BE2C (cell line): ENCODE measurements at regions not wholly inside any gene's neighbourhood (a gene's known extent, or its start where the extent isn't known, plus 50 kb on each side); places are given as distances from the start of the nearest gene placed in this dataset.

Experiments
- DNase-seq: peaks from one replicate; pipeline ENCODE4 v3.0.0-alpha.2; 2020
- H3K27me3 ChIP-seq: fragments of 250-450 bp; sonication (Bioruptor Pico); 2 replicates; pipeline ENCODE4 v1.5.1; 2020; ENCODE audit warnings: mild to moderate bottlenecking
- H3K36me3 ChIP-seq: fragments of 250-450 bp; sonication (Bioruptor Pico); 2 replicates; pipeline ENCODE4 v1.5.1; 2020; ENCODE audit warnings: mild to moderate bottlenecking
- H3K4me1 ChIP-seq: fragments of 250-450 bp; sonication (Bioruptor Pico); 2 replicates; pipeline ENCODE4 v1.5.1; 2020
- H3K4me3 ChIP-seq: 2 replicates; pipeline ENCODE4 v1.5.1; 2011; ENCODE audit warnings: low read depth, low read length
- H3K9me3 ChIP-seq: fragments of 250-450 bp; sonication (Bioruptor Pico); 2 replicates; pipeline ENCODE4 v1.5.1; 2020
- TF ChIP-seq, protein P1 (sequence below): IDR thresholded peaks from 2 replicates; pipeline ENCODE4 v1.5.1; 2012; ENCODE audit warnings: mild to moderate bottlenecking, low read depth, low read length

DNA sequence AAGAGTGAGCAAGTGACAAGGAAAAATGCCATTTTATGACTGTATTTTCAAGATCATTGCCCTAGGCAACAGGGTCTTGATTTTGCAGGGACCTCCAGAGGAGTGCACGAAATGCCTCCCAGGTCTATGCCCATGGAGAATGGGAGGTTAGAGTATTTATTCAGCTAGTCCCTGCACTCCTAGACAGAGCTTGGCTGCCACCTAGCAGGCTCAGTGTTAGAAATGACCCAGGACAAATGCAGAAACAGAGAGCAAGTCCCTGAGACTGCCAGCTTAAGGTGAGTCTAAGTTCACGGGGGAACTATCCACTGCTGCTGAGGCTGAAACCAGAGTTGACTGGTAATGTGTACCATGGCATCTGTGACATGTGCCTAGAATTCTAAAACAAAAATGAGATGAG, 506.4 kb downstream of the MED13L start:
- H3K27me3 ChIP-seq = no peaks in the 10 kb centered on the region
- no peaks in the 10 kb centered on the region for H3K36me3 ChIP-seq
- no peak overlapping the region for H3K4me3 ChIP-seq
- H3K4me1 ChIP-seq = no peaks in the 10 kb centered on the region
- no peaks in the 10 kb centered on the region for H3K9me3 ChIP-seq
- peak; percentile 46 for DNase-seq
- TF ChIP-seq, protein P1, sequence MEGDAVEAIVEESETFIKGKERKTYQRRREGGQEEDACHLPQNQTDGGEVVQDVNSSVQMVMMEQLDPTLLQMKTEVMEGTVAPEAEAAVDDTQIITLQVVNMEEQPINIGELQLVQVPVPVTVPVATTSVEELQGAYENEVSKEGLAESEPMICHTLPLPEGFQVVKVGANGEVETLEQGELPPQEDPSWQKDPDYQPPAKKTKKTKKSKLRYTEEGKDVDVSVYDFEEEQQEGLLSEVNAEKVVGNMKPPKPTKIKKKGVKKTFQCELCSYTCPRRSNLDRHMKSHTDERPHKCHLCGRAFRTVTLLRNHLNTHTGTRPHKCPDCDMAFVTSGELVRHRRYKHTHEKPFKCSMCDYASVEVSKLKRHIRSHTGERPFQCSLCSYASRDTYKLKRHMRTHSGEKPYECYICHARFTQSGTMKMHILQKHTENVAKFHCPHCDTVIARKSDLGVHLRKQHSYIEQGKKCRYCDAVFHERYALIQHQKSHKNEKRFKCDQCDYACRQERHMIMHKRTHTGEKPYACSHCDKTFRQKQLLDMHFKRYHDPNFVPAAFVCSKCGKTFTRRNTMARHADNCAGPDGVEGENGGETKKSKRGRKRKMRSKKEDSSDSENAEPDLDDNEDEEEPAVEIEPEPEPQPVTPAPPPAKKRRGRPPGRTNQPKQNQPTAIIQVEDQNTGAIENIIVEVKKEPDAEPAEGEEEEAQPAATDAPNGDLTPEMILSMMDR = peak; percentile 65

DNA sequence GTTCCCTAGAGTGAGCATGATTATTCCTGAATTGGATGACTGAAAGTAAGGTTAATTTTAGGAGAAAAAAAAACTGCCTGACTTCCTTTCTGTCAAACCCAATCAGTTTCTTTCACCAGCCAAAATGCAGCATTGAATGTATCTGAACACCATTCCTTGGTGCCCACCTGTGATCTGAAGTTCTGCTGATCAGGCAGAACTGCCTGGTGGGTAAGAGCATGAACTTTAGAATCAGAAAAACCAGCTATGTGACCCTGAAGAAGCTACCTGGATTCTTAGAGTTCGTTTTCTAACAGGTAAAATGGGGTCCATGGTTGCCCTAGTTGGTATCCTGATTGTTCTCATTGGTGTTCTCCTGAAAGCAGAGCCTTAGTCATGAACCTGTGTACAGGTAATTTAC, 506.9 kb downstream of the MED13L start:
- Histone ChIP-seq H3K4me1 (no peaks in the 10 kb centered on the region), H3K36me3 (no peaks in the 10 kb centered on the region), H3K4me3 (no peak overlapping the region), H3K27me3 (no peaks in the 10 kb centered on the region), H3K9me3 (no peaks in the 10 kb centered on the region)
- TF ChIP-seq, protein P1 = no peak
- DNase-seq = no peak

DNA sequence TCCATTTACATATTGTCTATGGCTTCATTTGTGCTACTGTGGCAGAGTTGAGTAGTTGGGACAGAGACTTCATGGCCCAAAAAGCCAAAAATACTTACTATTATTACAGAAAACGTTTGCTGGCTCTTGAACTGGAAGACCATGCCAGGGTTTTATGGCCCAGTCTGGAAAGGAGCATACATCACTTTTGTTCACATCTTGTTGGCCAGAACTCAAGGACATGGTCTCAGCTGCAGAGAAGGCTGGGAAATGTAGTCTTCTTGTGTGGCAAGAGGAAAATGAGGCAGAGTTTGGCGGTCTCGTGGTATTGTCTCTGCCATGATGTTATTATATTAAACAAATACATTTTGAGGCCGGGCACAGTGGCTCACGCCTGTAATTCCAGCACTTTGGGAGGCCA, 509.6 kb downstream of the MED13L start:
- Histone ChIP-seq H3K4me1 (no peaks in the 10 kb centered on the region), H3K4me3 (no peak overlapping the region), H3K9me3 (no peaks in the 10 kb centered on the region), H3K36me3 (no peaks in the 10 kb centered on the region), H3K27me3 (no peaks in the 10 kb centered on the region)
- DNase-seq = no peak
- TF ChIP-seq, protein P1 = no peak

DNA sequence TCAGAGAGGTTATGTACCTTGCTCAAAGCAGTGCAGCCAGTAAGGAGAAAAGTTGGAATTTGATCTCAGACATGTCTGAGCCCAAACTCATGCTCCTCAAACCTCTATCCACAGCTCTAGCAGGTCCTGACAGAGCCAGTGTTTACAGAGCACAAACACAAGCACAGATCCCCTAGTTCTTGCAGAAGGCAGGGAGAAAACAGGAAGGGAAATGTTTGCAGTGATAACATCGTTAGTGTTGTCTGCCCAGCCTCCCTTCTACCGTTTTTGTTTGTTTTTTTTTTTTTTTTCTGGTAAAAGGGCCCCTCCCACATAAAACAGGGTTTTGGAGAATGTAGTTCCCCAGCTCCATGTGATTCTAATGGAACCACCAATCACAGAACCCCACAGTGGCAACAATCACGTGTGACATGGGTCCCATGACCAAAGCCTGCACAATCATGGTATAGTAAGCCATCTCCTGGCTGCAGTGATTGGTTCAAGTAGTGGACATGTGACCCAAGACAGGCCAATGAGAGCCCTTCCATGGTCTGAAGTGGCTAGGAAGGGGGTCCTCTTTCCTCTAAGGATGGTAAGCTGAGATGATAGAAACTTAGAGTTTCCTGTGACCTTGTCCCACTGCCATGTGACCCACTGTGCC, 513.4 kb downstream of the MED13L start:
- no peaks in the 10 kb centered on the region for H3K27me3 ChIP-seq
- H3K36me3 ChIP-seq = no peaks in the 10 kb centered on the region
- H3K9me3 ChIP-seq = no peaks in the 10 kb centered on the region
- H3K4me3 ChIP-seq = no peak overlapping the region
- DNase-seq = peak; percentile 81
- peaks cover 11% of the 10 kb centered on the region for H3K4me1 ChIP-seq
- TF ChIP-seq, protein P1 = no peak

DNA sequence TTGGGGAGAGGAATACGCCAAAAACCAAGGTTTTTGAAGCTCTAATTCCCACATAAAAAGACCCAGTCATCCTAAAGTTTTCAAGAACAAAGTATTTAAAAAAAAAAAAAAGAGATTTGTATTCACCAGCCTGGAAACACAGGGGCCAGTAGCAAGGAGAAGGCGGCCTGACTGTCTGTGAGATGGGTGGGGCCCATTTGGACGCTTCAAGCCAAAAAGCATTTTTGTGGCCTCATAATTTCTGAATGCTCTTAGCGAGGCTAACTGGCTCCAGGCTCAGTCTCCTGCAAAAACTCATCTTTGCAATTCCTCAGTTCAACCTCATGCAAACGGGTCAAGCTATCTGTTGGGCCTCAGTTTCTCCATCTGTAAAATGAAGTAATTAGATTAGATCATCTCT, 514.1 kb downstream of the MED13L start:
- no peaks in the 10 kb centered on the region for H3K27me3 ChIP-seq
- no peak overlapping the region for H3K4me3 ChIP-seq
- H3K9me3 ChIP-seq = no peaks in the 10 kb centered on the region
- H3K36me3 ChIP-seq = no peaks in the 10 kb centered on the region
- TF ChIP-seq, protein P1 = no peak
- peaks cover 11% of the 10 kb centered on the region for H3K4me1 ChIP-seq
- DNase-seq = no peak

DNA sequence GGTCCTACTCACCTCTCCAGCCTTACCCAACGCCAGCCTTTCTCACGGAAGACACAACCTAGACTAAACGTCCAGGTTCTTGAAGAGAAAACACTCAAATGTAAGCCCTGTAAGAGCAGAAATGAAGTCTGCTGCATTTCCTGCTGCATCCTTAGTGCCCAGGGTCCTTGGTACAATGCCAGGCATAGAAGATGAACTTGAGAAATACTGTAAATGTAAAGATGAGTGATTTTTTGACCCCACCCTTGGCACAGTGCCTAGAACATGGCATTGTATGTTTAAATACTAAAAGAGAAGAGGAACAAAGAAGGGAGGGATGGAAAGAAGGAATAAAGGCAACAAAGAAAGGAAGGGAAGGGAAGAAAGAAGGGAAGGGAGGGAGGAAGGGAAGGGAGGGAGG, 514.6 kb downstream of the MED13L start:
- Histone ChIP-seq H3K4me1 (peaks cover 11% of the 10 kb centered on the region), H3K4me3 (no peak overlapping the region), H3K9me3 (no peaks in the 10 kb centered on the region), H3K36me3 (no peaks in the 10 kb centered on the region), H3K27me3 (no peaks in the 10 kb centered on the region)
- TF ChIP-seq, protein P1 = no peak
- DNase-seq = no peak
